Endothelial cell (in vitro differentiated cells): ENCODE measurements at regions not wholly inside any gene's neighbourhood (a gene's known extent, or its start where the extent isn't known, plus 50 kb on each side); places are given as distances from the start of the nearest gene placed in this dataset.

Experiments
- DNase-seq: peaks from one replicate; pipeline ENCODE4 v3.0.0; 2021; ENCODE audit warnings: low spot score
- H3K27ac Mint-ChIP-seq: one replicate; pipeline ENCODE4 v1.8.0; 2021; ENCODE audit warnings: mixed read lengths, inconsistent platforms; ENCODE audit not compliant: unreplicated experiment
- H3K27me3 Mint-ChIP-seq: one replicate; pipeline ENCODE4 v1.8.0; 2021; ENCODE audit warnings: mild to moderate bottlenecking, moderate library complexity, mixed read lengths, inconsistent platforms; ENCODE audit not compliant: unreplicated experiment
- H3K36me3 Mint-ChIP-seq: one replicate; pipeline ENCODE4 v1.8.0; 2021; ENCODE audit warnings: mild to moderate bottlenecking, low read depth, mixed read lengths, inconsistent platforms; ENCODE audit not compliant: unreplicated experiment
- H3K4me1 Mint-ChIP-seq: one replicate; pipeline ENCODE4 v1.8.0; 2021; ENCODE audit warnings: mild to moderate bottlenecking, mixed read lengths, inconsistent platforms; ENCODE audit not compliant: unreplicated experiment
- H3K4me3 Mint-ChIP-seq: one replicate; pipeline ENCODE4 v1.8.0; 2021; ENCODE audit warnings: mild to moderate bottlenecking, mixed read lengths, inconsistent platforms; ENCODE audit not compliant: unreplicated experiment
- H3K9me3 Mint-ChIP-seq: one replicate; pipeline ENCODE4 v1.8.0; 2021; ENCODE audit warnings: mixed read lengths, inconsistent platforms; ENCODE audit not compliant: unreplicated experiment
- CTCF ChIP-seq: fragments of 200-600 bp; sonication (generic); IDR thresholded peaks from one replicate; pipeline ENCODE4 v1.5.0; 2021; ENCODE audit warnings: antibody characterized with exemption; ENCODE audit not compliant: unreplicated experiment

- Mint-ChIP-seq H3K4me3 (no peak overlapping the region), H3K27ac (no peak overlapping the region), H3K4me1 (peaks cover 2% of the 10 kb centered on the region), H3K36me3 (no peaks in the 10 kb centered on the region), H3K27me3 (no peaks in the 10 kb centered on the region), H3K9me3 (no peaks in the 10 kb centered on the region)
- no peak for TF ChIP-seq CTCF
- DNase-seq, result no peak
Observed at GRCh38 chr13:105611424-105611823, 924.0 kb downstream of the EFNB2 start.

- peaks cover 2% of the 10 kb centered on the region for H3K4me1 Mint-ChIP-seq
- H3K27me3 Mint-ChIP-seq, result no peaks in the 10 kb centered on the region
- no peak for DNase-seq
- no peaks in the 10 kb centered on the region for H3K36me3 Mint-ChIP-seq
- TF ChIP-seq CTCF, result no peak
- no peaks in the 10 kb centered on the region for H3K9me3 Mint-ChIP-seq
- no peak overlapping the region for H3K27ac Mint-ChIP-seq
- H3K4me3 Mint-ChIP-seq, result no peak overlapping the region
Observed at GRCh38 chr13:105608104-105608503, 927.4 kb downstream of the EFNB2 start.

- Mint-ChIP-seq H3K36me3 (no peaks in the 10 kb centered on the region), H3K27ac (no peak overlapping the region)
Observed at GRCh38 chr13:105607426-105607825, 928.0 kb downstream of the EFNB2 start.

GRCh38 chr13:105607016-105607415, 928.4 kb downstream of the EFNB2 start:
- no peak for DNase-seq
- peaks cover 2% of the 10 kb centered on the region for H3K4me1 Mint-ChIP-seq

More at GRCh38 chr13:105607426-105607825, 928.0 kb downstream of the EFNB2 start:
- no peak for TF ChIP-seq CTCF
- H3K4me1 Mint-ChIP-seq, result peaks cover 2% of the 10 kb centered on the region
- H3K27me3 Mint-ChIP-seq, result no peaks in the 10 kb centered on the region
- no peak for DNase-seq
- no peaks in the 10 kb centered on the region for H3K9me3 Mint-ChIP-seq
- H3K4me3 Mint-ChIP-seq, result no peak overlapping the region

More at GRCh38 chr13:105607016-105607415, 928.4 kb downstream of the EFNB2 start:
- TF ChIP-seq CTCF, result no peak
- no peaks in the 10 kb centered on the region for H3K9me3 Mint-ChIP-seq
- no peak overlapping the region for H3K4me3 Mint-ChIP-seq
- no peaks in the 10 kb centered on the region for H3K36me3 Mint-ChIP-seq
- H3K27ac Mint-ChIP-seq, result no peak overlapping the region
- H3K27me3 Mint-ChIP-seq, result no peaks in the 10 kb centered on the region
